NCI-H146 (cell line): ENCODE measurements at regions not wholly inside any gene's neighbourhood (a gene's known extent, or its start where the extent isn't known, plus 50 kb on each side); places are given as distances from the start of the nearest gene placed in this dataset.

Source experiments
- DNase-seq: peaks from one replicate; lab custom pipeline; 2025; lab: John Stamatoyannopoulos, UW

- DNase-seq: no peak
Observed at GRCh38 chr2:20150110-20150706, 74.7 kb downstream of the SDC1 start.

- no peak for DNase-seq
Observed at GRCh38 chr2:20149703-20150030, 75.3 kb downstream of the SDC1 start.

GRCh38 chr2:20148923-20149702 is 75.8 kb downstream of the SDC1 start:
- DNase-seq: no peak

GRCh38 chr2:20148426-20148922 is 76.5 kb downstream of the SDC1 start:
- no peak for DNase-seq

- no peak for DNase-seq
Observed at GRCh38 chr2:20147351-20147750, 77.6 kb downstream of the SDC1 start.

- DNase-seq: no peak
Observed at GRCh38 chr2:20146401-20146800, 78.5 kb downstream of the SDC1 start.

- no peak for DNase-seq
Observed at GRCh38 chr2:20145497-20146193, 79.3 kb downstream of the SDC1 start.

- DNase-seq: no peak
Observed at GRCh38 chr2:20144861-20145260, 80.1 kb downstream of the SDC1 start.

GRCh38 chr2:20144196-20144595 is 80.7 kb downstream of the SDC1 start:
- DNase-seq: no peak

- no peak for DNase-seq
Observed at GRCh38 chr2:20143263-20143662, 81.7 kb downstream of the SDC1 start.

GRCh38 chr2:20141806-20142205 is 83.1 kb downstream of the SDC1 start:
- DNase-seq: no peak

GRCh38 chr2:20141056-20141762 is 83.7 kb downstream of the SDC1 start:
- no peak for DNase-seq

- DNase-seq: no peak
Observed at GRCh38 chr2:20140321-20141055, 84.4 kb downstream of the SDC1 start.

- no peak for DNase-seq
Observed at GRCh38 chr2:20139407-20140172, 85.3 kb downstream of the SDC1 start.

- DNase-seq: no peak
Observed at GRCh38 chr2:20138696-20139095, 86.2 kb downstream of the SDC1 start.

GRCh38 chr2:20137884-20138283 is 86.5 kb upstream of the LAPTM4A start:
- no peak for DNase-seq

GRCh38 chr2:20137131-20137571 is 85.7 kb upstream of the LAPTM4A start:
- no peak for DNase-seq

GRCh38 chr2:20136149-20136548 is 84.7 kb upstream of the LAPTM4A start:
- DNase-seq: no peak

- peak; percentile 58 for DNase-seq
Observed at GRCh38 chr2:20135631-20136050, 84.2 kb upstream of the LAPTM4A start.

- no peak for DNase-seq
Observed at GRCh38 chr2:20132990-20133535, 81.6 kb upstream of the LAPTM4A start.
